ENCODE measurements at regions not wholly inside any gene's neighbourhood (a gene's known extent, or its start where the extent isn't known, plus 50 kb on each side); places are given as distances from the start of the nearest gene placed in this dataset.

GRCh38 chr2:183495589-183496267 lies 371.5 kb downstream of the NUP35 start:
- Histone ChIP-seq H3K4me3 (no peak overlapping the region), H3K27ac (no peak overlapping the region), H3K27me3 (no peaks in the 10 kb centered on the region), H3K9me3 (no peaks in the 10 kb centered on the region), H3K36me3 (no peaks in the 10 kb centered on the region), H3K4me1 (no peaks in the 10 kb centered on the region)
- intact Hi-C loops (cut with DNase I), result no loop called here
- no peak for DNase-seq (ENCODE audit: extremely low spot score in 2 of 2)
- no peak for TF ChIP-seq POLR2AphosphoS5 (IDR thresholded peaks at IDR 0.05; ENCODE audit: insufficient read depth in 1 of 2, low read depth in 1 of 2)
- no peak for TF ChIP-seq POLR2A (IDR thresholded peaks at IDR 0.05)
- no peak for TF ChIP-seq CTCF (IDR thresholded peaks at IDR 0.05)

- TF ChIP-seq POLR2A (IDR thresholded peaks at IDR 0.05) (no peak), CTCF (IDR thresholded peaks at IDR 0.05) (no peak), POLR2AphosphoS5 (IDR thresholded peaks at IDR 0.05; ENCODE audit: insufficient read depth in 1 of 2, low read depth in 1 of 2) (no peak)
- H3K36me3 ChIP-seq, result no peaks in the 10 kb centered on the region
- H3K4me1 ChIP-seq, result no peaks in the 10 kb centered on the region
- no peak for DNase-seq (ENCODE audit: extremely low spot score in 2 of 2)
- no peaks in the 10 kb centered on the region for H3K9me3 ChIP-seq
- H3K27ac ChIP-seq, result no peak overlapping the region
- intact Hi-C loops (cut with DNase I), result no loop called here
- no peak overlapping the region for H3K4me3 ChIP-seq
- no peaks in the 10 kb centered on the region for H3K27me3 ChIP-seq
Observed at GRCh38 chr2:183497861-183498260, 373.6 kb downstream of the NUP35 start.

- H3K27me3 ChIP-seq, result no peaks in the 10 kb centered on the region
- TF ChIP-seq POLR2AphosphoS5 (IDR thresholded peaks at IDR 0.05; ENCODE audit: insufficient read depth in 1 of 2, low read depth in 1 of 2) (no peak), CTCF (IDR thresholded peaks at IDR 0.05) (no peak), POLR2A (IDR thresholded peaks at IDR 0.05) (no peak)
- no peaks in the 10 kb centered on the region for H3K4me1 ChIP-seq
- H3K36me3 ChIP-seq, result no peaks in the 10 kb centered on the region
- H3K9me3 ChIP-seq, result no peaks in the 10 kb centered on the region
- DNase-seq (ENCODE audit: extremely low spot score in 2 of 2), result no peak
- H3K27ac ChIP-seq, result no peak overlapping the region
- H3K4me3 ChIP-seq, result no peak overlapping the region
- intact Hi-C loops (cut with DNase I), result no loop called here
Observed at GRCh38 chr2:183505911-183506310, 381.7 kb downstream of the NUP35 start.

- no peak overlapping the region for H3K4me3 ChIP-seq
- no peaks in the 10 kb centered on the region for H3K36me3 ChIP-seq
- no peak for TF ChIP-seq CTCF (IDR thresholded peaks at IDR 0.05)
- TF ChIP-seq POLR2AphosphoS5 (IDR thresholded peaks at IDR 0.05; ENCODE audit: insufficient read depth in 1 of 2, low read depth in 1 of 2), result no peak
- TF ChIP-seq POLR2A (IDR thresholded peaks at IDR 0.05), result no peak
- H3K27me3 ChIP-seq, result no peaks in the 10 kb centered on the region
- H3K9me3 ChIP-seq, result no peaks in the 10 kb centered on the region
- no peak for DNase-seq (ENCODE audit: extremely low spot score in 2 of 2)
- intact Hi-C loops (cut with DNase I), result no loop called here
- H3K4me1 ChIP-seq, result no peaks in the 10 kb centered on the region
- H3K27ac ChIP-seq, result no peak overlapping the region
Observed at GRCh38 chr2:183511154-183511553, 386.9 kb downstream of the NUP35 start.

GRCh38 chr2:183519371-183520056 lies 395.3 kb downstream of the NUP35 start:
- no peak for TF ChIP-seq POLR2A (IDR thresholded peaks at IDR 0.05)
- TF ChIP-seq POLR2AphosphoS5 (IDR thresholded peaks at IDR 0.05; ENCODE audit: insufficient read depth in 1 of 2, low read depth in 1 of 2), result no peak
- no peak for TF ChIP-seq CTCF (IDR thresholded peaks at IDR 0.05)
- DNase-seq (ENCODE audit: extremely low spot score in 2 of 2), result no peak
- Histone ChIP-seq H3K27ac (no peak overlapping the region), H3K27me3 (no peaks in the 10 kb centered on the region), H3K36me3 (no peaks in the 10 kb centered on the region), H3K4me1 (no peaks in the 10 kb centered on the region), H3K9me3 (no peaks in the 10 kb centered on the region), H3K4me3 (no peak overlapping the region)
- intact Hi-C loops (cut with DNase I), result no loop called here

Data from vagina (tissue), 2 donors.